HepG2 (cell line): ENCODE measurements at regions not wholly inside any gene's neighbourhood (a gene's known extent, or its start where the extent isn't known, plus 50 kb on each side); places are given as distances from the start of the nearest gene placed in this dataset.

ENCODE experiments used
- ATAC-seq: fragments of 200-7000 bp; cut with Tn5 transposase; 3 replicates; pipeline ENCODE4 v1.9.1; 2020; ENCODE audit warnings: mild to moderate bottlenecking, moderate library complexity
- BruUV-seq: library from RNA; stranded (reverse); fragments of 400-500 nt; replicated peaks from 2 replicates; lab custom pipeline; 2021; lab: Mats Ljungman, UMichigan
- CTCF ChIA-PET: fragments of 300-600 bp; formaldehyde crosslinking; extraction: SDS; loops from one replicate; lab custom pipeline; 2021; ENCODE audit warnings: low total read pairs, inconsistent platforms, low intra/inter-chr PET ratio; lab: Yijun Ruan, JAX
- POLR2A ChIA-PET: fragments of 350-600 bp; sonication (Branson Sonifier 250); formaldehyde crosslinking; loops from one replicate; lab custom pipeline; 2020; ENCODE audit warnings: antibody characterized with exemption, inconsistent platforms; lab: Yijun Ruan, JAX
- DNase-seq: peaks from one replicate; pipeline ENCODE4 v3.0.0-alpha.2; 2015; ENCODE audit warnings: low spot score
- FAIRE-seq: peaks from 3 replicates; lab custom pipeline; 2011; peaks lifted over from hg19 to GRCh38; lab: Jason Lieb, UNC
- H2AFZ ChIP-seq: one replicate; pipeline ENCODE4 v1.6.1; 2011; ENCODE audit warnings: low read length, inconsistent platforms
- H3K27ac ChIP-seq: fragments of 300-600 bp; 3 replicates; pipeline ENCODE4 v1.8.0; 2011; ENCODE audit warnings: mixed run types, mild to moderate bottlenecking, mixed read lengths, low read length, inconsistent platforms; ENCODE audit not compliant: insufficient read depth; ENCODE audit errors: extremely low read length
- H3K27me3 ChIP-seq, 2 experiments: fragments of 200-600 bp in 1 of 2; 2 replicates in 1 of 2; 3 replicates in 1 of 2; pipeline versions ENCODE4 v1.6.0 to v1.8.0; 2011; ENCODE audit warnings: low read length in 2 of 2, mild to moderate bottlenecking in 2 of 2, moderate library complexity in 2 of 2, inconsistent platforms in 1 of 2; ENCODE audit not compliant: insufficient read depth in 2 of 2, control insufficient read depth in 1 of 2
- H3K36me3 ChIP-seq, 2 experiments: fragments of 200-600 bp in 1 of 2; replicated peaks in 1 of 2; 2 replicates in 1 of 2; 3 replicates in 1 of 2; pipeline versions ENCODE4 v1.5.1 to v1.8.0; 2011; ENCODE audit warnings: low read length in 2 of 2, inconsistent platforms in 1 of 2; ENCODE audit not compliant: insufficient read depth in 2 of 2, control insufficient read depth in 1 of 2
- H3K4me1 ChIP-seq: 2 replicates; pipeline ENCODE4 v1.5.1; 2012; ENCODE audit warnings: low read length, inconsistent platforms; ENCODE audit not compliant: insufficient read depth
- H3K4me2 ChIP-seq: 2 replicates; pipeline ENCODE4 v1.6.0; 2011; ENCODE audit warnings: low read depth, low read length, inconsistent platforms
- H3K4me3 ChIP-seq, 3 experiments: fragments of 200-600 bp in 1 of 3; sonication (generic), shearing (Covaris generic) in 1 of 3; replicated peaks in 1 of 3; 2 replicates each; pipeline ENCODE4 v1.5.1; 2011 to 2016; ENCODE audit warnings: low read length in 3 of 3, inconsistent platforms in 2 of 3, low read depth in 2 of 3, mild to moderate bottlenecking in 2 of 3, control low read depth in 1 of 3, mixed read lengths in 1 of 3; ENCODE audit not compliant: insufficient read depth in 1 of 3
- H3K79me2 ChIP-seq: one replicate; pipeline ENCODE4 v1.6.1; 2011; ENCODE audit warnings: low read length, inconsistent platforms; ENCODE audit not compliant: insufficient read depth
- H3K9ac ChIP-seq: 2 replicates; pipeline ENCODE4 v1.6.0; 2011; ENCODE audit warnings: mild to moderate bottlenecking, low read depth, low read length, inconsistent platforms; ENCODE audit not compliant: insufficient read depth
- H3K9me3 ChIP-seq: 2 replicates; pipeline ENCODE4 v1.5.1; 2012; ENCODE audit warnings: mild to moderate bottlenecking, low read length
- H4K20me1 ChIP-seq: 2 replicates; pipeline ENCODE4 v1.6.0; 2011; ENCODE audit warnings: inconsistent platforms, mild to moderate bottlenecking, low read length, moderate library complexity; ENCODE audit not compliant: insufficient read depth
- CHD4 ChIP-seq: fragments of 200-600 bp; sonication (generic); IDR thresholded peaks from 2 replicates; pipeline ENCODE4 v1.7.0; 2017; ENCODE audit warnings: mild to moderate bottlenecking, low read length, borderline replicate concordance
- GLI4 ChIP-seq: sonication (generic); formaldehyde crosslinking; IDR thresholded peaks from 2 replicates; pipeline ENCODE4 v1.5.1; 2020; ENCODE audit warnings: missing genetic modification reagents, mild to moderate bottlenecking, moderate library complexity, borderline replicate concordance
- GTF3A ChIP-seq: sonication (generic); formaldehyde crosslinking; conservative IDR thresholded peaks from 2 replicates; pipeline ENCODE4 v1.4.0; 2020; ENCODE audit warnings: mild to moderate bottlenecking, missing genetic modification reagents
- HHEX ChIP-seq: IDR thresholded peaks from 2 replicates; pipeline ENCODE4 v1.6.1; 2016; ENCODE audit warnings: control low read depth
- MAFF ChIP-seq: IDR thresholded peaks from 2 replicates; pipeline ENCODE4 v1.6.1; 2011; ENCODE audit warnings: low read depth, low read length, improper control_type of control experiment
- MAFK ChIP-seq, 2 experiments: IDR thresholded peaks in 1 of 2; conservative IDR thresholded peaks in 1 of 2; 2 replicates each; pipeline ENCODE4 v1.6.1; 2011; ENCODE audit warnings: improper control_type of control experiment in 2 of 2, low read length in 2 of 2
- MTA1 ChIP-seq: sonication (generic); formaldehyde crosslinking; IDR thresholded peaks from 2 replicates; pipeline ENCODE4 v1.4.0; 2020; ENCODE audit warnings: missing genetic modification reagents, mild to moderate bottlenecking, borderline replicate concordance
- POGZ ChIP-seq: sonication (generic); formaldehyde crosslinking; IDR thresholded peaks from 2 replicates; pipeline ENCODE4 v1.4.0; 2020; ENCODE audit warnings: mild to moderate bottlenecking, missing genetic modification reagents
- REPIN1 ChIP-seq: sonication (generic); formaldehyde crosslinking; IDR thresholded peaks from 2 replicates; pipeline ENCODE4 v1.8.0; 2022; ENCODE audit warnings: missing genetic modification reagents, low read depth, mild to moderate bottlenecking, borderline replicate concordance
- ZNF251 ChIP-seq: sonication (generic); formaldehyde crosslinking; IDR thresholded peaks from 2 replicates; pipeline ENCODE4 v1.9.0; 2021; ENCODE audit warnings: mild to moderate bottlenecking, missing genetic modification reagents
- ZNF589 ChIP-seq: sonication (generic); formaldehyde crosslinking; conservative IDR thresholded peaks from 2 replicates; pipeline ENCODE4 v1.8.0; 2022; ENCODE audit warnings: mild to moderate bottlenecking, moderate library complexity, missing genetic modification reagents
- ZNF800 ChIP-seq: sonication (generic); formaldehyde crosslinking; IDR thresholded peaks from 2 replicates; pipeline ENCODE4 v1.4.0; 2020; ENCODE audit warnings: missing genetic modification reagents
- WGBS: methylation state at CpG from one replicate; pipeline ENCODE4 v1.1.6; 2017; ENCODE audit warnings: low lambda C conversion rate; 5-methylcytosine and 5-hydroxymethylcytosine counted together
- in situ Hi-C: cut with HindIII; loops from 2 replicates; pipeline ENCODE4 v1.10.0; 2017; ENCODE audit warnings: low pct_unique_long_range_greater_than_20kb; ENCODE audit not compliant: extremely low pct_ligation_motif_present
- intact Hi-C: fragments of 100-400 bp; cut with micrococcal nuclease; formaldehyde crosslinking; loops from one replicate; pipeline ENCODE4 v1.10.0; 2022; ENCODE audit not compliant: unreplicated experiment

- POLR2A ChIA-PET, result no interaction called here
- no peak overlapping the region for H3K9ac ChIP-seq
- in situ Hi-C loops, result no loop called here
- H3K4me2 ChIP-seq, result no peak overlapping the region
- no peaks in the 10 kb centered on the region for H3K4me1 ChIP-seq
- no peaks in the 10 kb centered on the region for H3K27me3 ChIP-seq
- 0% methylated on average over 3 of the region's 3 CpGs for WGBS
- no peak overlapping the region for H3K4me3 ChIP-seq
- no peak overlapping the region for H2AFZ ChIP-seq
- FAIRE-seq (no peak), ATAC-seq (no peak), DNase-seq (no peak)
- no peaks in the 10 kb centered on the region for H4K20me1 ChIP-seq
- CTCF ChIA-PET, result no interaction called here
- H3K9me3 ChIP-seq, result peaks cover 98% of the 10 kb centered on the region
- H3K36me3 ChIP-seq, result no peaks in the 10 kb centered on the region
- H3K79me2 ChIP-seq, result no peaks in the 10 kb centered on the region
- intact Hi-C loops, result no loop called here
- TF ChIP-seq MAFK (conservative IDR thresholded peaks at IDR 0.05 in 1 of 2, IDR thresholded peaks at IDR 0.05 in 1 of 2; ENCODE audit: low read length in 2 of 2) (peak; percentile 34 to 72; a peak in 2 of 4 replicates), MTA1 (CRISPR knock-in tag) (no peak), MAFF (peak; percentile 35; the same call in 1 of the 2 replicates), ZNF800 (CRISPR knock-in tag) (no peak)
- BruUV-seq, result no TSS peak
- no peak overlapping the region for H3K27ac ChIP-seq
These were observed 86.1 kb downstream of the ZNF737 start for GRCh38 chr19:20479483-20479882.

DNA sequence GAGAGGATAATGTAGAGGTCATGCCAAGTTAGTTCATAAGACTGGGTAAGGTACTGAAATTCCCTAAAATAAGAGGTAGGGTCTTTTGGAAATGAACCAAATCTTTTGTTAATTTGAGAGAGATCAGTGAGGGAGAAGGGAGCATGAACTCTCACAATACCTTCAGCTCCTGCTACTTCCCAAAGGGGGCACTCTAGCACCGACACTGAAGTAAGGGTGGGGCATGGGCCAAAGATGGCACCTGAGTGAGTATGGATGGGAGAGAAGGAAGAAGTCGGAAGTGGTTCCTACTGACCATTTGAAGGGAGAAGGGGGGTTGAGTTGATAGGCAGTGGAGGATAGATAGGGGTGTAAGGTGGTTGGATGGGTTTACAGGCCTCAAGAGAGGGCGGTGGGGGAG is 86.6 kb downstream of the ZNF737 start:
- FAIRE-seq, result no peak
- in situ Hi-C loops, result no loop called here

More for the DNA sequence above, 86.6 kb downstream of the ZNF737 start:
- Histone ChIP-seq H3K27ac (no peak overlapping the region), H3K36me3 (no peaks in the 10 kb centered on the region), H3K9ac (no peak overlapping the region), H3K27me3 (no peaks in the 10 kb centered on the region), H3K9me3 (peaks cover 98% of the 10 kb centered on the region), H4K20me1 (no peaks in the 10 kb centered on the region), H3K79me2 (no peaks in the 10 kb centered on the region), H2AFZ (no peak overlapping the region), H3K4me1 (no peaks in the 10 kb centered on the region), H3K4me3 (no peak overlapping the region), H3K4me2 (no peak overlapping the region)
- POLR2A ChIA-PET, result no interaction called here
- intact Hi-C loops, result no loop called here
- WGBS, result 11% methylated on average over 3 of the region's 3 CpGs
- no peak for DNase-seq
- no TSS peak for BruUV-seq
- CTCF ChIA-PET, result no interaction called here
- TF ChIP-seq HHEX (CRISPR knock-in tag), result no peak
- no peak for TF ChIP-seq ZNF589 (CRISPR knock-in tag)
- no peak for TF ChIP-seq ZNF251 (CRISPR knock-in tag)
- no peak for TF ChIP-seq GTF3A (CRISPR knock-in tag)
- no peak for TF ChIP-seq POGZ (CRISPR knock-in tag)
- TF ChIP-seq CHD4, result no peak
- TF ChIP-seq GLI4 (CRISPR knock-in tag), result no peak
- TF ChIP-seq REPIN1 (CRISPR knock-in tag), result no peak
- no peak for ATAC-seq
